ENCODE measurements at regions not wholly inside any gene's neighbourhood (a gene's known extent, or its start where the extent isn't known, plus 50 kb on each side); places are given as distances from the start of the nearest gene placed in this dataset.
A peak's percentile ranks its signal among the peaks of the same experiment; 100 is the strongest.

DNA sequence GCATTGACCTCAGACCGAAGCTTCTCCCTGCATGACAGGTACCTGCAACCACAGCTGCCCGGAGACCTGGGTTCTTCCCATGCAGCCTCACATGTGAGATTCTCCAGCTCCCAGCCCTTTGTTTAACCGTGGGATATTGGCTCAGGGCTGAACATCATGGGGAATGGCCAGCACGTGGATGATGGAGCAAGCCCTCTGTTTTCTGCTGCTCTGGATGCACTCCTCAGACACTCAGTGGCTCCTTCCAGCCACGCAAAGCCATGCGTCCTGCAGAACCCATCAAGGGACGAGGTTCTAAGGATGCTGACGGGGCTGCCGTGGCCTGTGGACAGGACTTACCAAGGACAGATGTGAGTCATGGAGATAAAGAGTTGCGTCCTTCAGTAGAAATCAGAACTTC lies 639.1 kb downstream of the BRD1 start:
- Mint-ChIP-seq H3K4me1 (no peaks in the 10 kb centered on the region), H3K27ac (peak overlapping the region in 1 of 2 donors; percentile 86), H3K4me3 (no peak overlapping the region), H3K9me3 (no peaks in the 10 kb centered on the region), H3K27me3 (peaks cover 26% of the 10 kb centered on the region)
- no peak for DNase-seq
- ATAC-seq, result no peak

DNA sequence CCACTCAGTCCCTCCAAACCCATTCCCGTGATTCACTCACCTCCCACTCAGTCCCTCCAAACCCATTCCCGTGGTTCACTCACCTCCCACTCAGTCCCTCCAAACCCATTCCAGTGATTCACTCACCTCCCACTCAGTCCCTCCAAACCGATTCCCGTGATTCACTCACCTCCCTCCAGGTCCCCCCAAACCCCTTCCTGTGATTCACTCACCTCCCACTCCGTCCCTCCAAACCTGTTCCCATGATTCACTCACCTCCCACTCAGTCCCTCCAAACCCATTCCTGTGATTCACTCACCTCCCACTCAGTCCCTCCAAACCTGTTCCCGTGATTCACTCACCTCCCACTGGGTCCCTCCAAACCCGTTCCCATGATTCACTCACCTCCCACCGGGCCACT lies 639.6 kb downstream of the BRD1 start:
- no peak for DNase-seq
- no peaks in the 10 kb centered on the region for H3K4me1 Mint-ChIP-seq

DNA sequence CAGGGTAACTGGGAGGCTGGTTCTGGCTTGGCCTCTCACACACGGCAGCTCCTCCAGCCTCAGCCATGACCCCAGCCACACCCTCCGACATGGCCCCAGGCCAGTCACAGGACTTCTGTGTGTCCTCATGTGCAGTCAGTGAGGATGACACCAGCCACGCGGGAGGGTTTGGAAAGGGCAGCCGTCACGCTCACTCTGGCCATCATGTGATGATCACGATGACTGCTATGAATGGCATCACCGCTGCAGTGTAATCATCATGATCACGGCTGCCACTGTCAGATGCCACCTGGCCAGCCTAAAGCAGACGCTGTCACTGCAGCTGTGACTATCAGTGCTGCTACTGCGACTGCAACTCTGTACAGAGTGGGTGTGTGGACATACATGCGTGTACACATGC lies 640.9 kb downstream of the BRD1 start:
- ATAC-seq (no peak), DNase-seq (no peak)
- H3K4me1 Mint-ChIP-seq, result no peaks in the 10 kb centered on the region

More for the DNA sequence above, 639.6 kb downstream of the BRD1 start:
- Mint-ChIP-seq H3K9me3 (no peaks in the 10 kb centered on the region), H3K4me3 (no peak overlapping the region), H3K27me3 (peaks cover 25% of the 10 kb centered on the region), H3K27ac (no peak overlapping the region)
- ATAC-seq, result no peak

DNA sequence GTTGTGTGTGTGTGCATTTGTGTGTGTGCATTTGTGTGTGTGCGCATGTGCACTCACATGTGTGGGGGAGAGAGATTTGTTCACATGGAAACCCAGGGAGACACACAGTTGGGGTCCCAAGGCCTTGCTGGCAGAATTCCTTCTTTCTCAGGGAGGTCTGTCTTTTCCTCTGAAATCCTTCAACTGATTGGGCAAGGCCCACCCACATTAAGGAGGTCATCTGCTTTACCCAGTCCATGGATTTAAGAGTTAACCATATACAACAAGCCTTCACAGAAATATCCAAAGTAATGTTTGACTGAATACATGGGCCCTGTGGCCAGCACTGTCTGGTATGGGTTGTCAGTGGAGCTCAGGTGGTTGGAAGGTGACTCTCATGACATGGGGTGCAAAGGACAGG lies 641.4 kb downstream of the BRD1 start:
- ATAC-seq (no peak), DNase-seq (no peak)
- no peaks in the 10 kb centered on the region for H3K4me1 Mint-ChIP-seq
- no peak overlapping the region for H3K4me3 Mint-ChIP-seq
- peaks cover 13% of the 10 kb centered on the region for H3K27me3 Mint-ChIP-seq
- no peak overlapping the region for H3K27ac Mint-ChIP-seq
- no peaks in the 10 kb centered on the region for H3K9me3 Mint-ChIP-seq

More for the DNA sequence above, 640.9 kb downstream of the BRD1 start:
- H3K27me3 Mint-ChIP-seq, result peaks cover 16% of the 10 kb centered on the region
- no peak overlapping the region for H3K27ac Mint-ChIP-seq
- no peak overlapping the region for H3K4me3 Mint-ChIP-seq
- no peaks in the 10 kb centered on the region for H3K9me3 Mint-ChIP-seq

DNA sequence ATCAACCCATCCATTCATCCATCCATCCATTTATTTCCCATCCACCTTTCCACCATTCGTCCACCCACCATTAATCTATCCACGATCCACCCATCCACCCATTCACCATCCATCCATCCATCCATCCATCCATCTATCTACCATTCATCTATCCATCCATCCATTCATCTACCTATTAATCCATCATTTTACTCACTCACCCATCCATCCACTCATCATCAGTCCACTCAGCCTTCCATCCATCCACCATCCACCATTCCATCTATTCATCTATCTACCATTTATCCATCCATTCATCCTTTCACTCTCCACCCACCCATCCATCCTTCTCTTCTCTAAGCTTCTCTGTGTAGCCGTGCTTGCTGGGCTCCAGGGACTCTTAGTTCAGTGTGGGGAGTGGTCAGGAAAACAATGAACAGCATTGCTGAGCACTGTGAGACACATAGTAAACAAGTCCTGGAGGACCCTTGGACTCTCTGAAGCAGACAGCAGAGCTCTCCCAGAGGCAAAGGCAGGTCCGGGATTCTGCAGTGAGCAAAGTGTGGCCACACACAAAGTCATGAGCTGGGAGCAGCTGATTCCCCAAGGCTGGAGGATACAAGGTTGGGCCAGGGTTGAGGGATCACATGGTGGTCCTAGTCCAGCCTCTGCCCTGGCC lies 642.2 kb downstream of the BRD1 start:
- DNase-seq (no peak), ATAC-seq (no peak)
- Mint-ChIP-seq H3K4me1 (no peaks in the 10 kb centered on the region), H3K27me3 (peaks cover 11% of the 10 kb centered on the region), H3K4me3 (no peak overlapping the region), H3K27ac (no peak overlapping the region), H3K9me3 (no peaks in the 10 kb centered on the region)

DNA sequence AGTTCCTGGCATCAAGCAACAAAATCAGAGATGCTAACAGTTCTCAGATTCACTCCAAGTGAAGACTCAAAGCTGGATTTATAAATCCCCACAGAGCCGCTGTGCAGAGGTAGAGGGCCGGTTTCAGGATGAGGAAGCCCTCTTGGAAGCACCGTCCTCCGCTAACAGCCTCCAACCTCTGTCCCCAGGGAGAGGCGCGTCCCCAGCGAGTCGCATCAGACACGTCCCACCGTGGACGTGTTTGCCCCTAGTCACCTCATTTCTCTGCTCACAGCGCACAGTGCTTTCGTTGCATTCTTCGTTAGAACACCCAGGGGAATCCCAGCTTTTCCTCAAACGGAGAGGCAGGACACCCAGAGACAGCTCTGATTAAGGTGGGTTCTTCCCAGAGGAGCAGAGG lies 642.9 kb downstream of the BRD1 start:
- Mint-ChIP-seq H3K9me3 (no peaks in the 10 kb centered on the region), H3K27ac (no peak overlapping the region), H3K4me3 (no peak overlapping the region), H3K27me3 (peaks cover 16% of the 10 kb centered on the region), H3K4me1 (no peaks in the 10 kb centered on the region)
- DNase-seq (no peak), ATAC-seq (no peak)

DNA sequence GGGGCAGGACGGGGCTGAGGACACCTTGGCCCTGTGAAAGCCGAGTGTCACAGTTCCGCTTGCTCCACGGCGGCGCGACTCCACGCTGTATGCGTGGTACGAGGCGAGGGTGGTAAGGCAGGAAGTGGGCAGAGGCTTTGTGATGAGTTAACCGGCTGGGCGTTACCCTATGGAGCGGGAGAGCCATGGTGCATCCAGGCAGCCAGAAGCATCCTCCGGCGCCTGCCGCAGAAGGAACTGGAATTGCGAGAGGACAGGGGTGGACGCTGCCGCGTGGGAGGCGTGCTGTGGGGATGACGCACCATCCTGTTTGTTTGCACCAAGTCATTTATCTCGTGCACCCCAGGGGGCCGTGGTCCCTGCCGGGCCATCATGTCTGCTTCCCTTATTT lies 643.9 kb downstream of the BRD1 start:
- Mint-ChIP-seq H3K4me3 (no peak overlapping the region), H3K27me3 (peaks cover 16% of the 10 kb centered on the region)

DNA sequence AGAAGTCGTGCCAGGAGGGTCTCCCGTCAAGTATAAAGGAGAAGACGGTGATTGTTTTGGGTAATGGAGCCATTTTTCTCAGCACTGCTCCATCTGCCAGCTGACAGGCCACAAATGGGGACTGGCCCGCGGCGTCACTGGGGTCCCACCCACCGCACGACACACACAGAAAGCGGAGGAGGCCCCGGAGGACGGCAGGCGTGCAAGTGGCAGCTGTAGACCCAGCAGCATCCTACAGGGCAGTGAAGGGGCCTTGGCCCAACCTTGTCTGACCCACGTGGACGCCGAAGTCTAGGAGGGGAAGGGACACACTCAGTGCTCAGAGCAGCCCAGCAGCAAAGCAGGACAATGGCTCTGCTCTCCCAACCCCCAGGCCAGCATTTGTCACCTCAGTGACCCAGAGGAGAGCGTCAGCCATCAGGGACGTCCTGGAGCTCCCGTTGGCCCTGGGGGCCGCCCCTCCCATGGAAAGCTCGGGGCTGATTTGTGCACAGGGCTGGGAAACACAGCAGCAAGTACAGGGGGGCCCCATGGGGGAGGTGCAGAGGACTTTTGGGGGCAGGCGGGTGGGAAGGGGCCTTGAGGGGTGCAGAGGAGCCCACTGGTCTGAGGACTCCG lies 644.4 kb downstream of the BRD1 start:
- Mint-ChIP-seq H3K9me3 (no peaks in the 10 kb centered on the region), H3K27me3 (peaks cover 11% of the 10 kb centered on the region), H3K4me1 (no peaks in the 10 kb centered on the region), H3K27ac (peak overlapping the region in 1 of 2 donors; percentile 86), H3K4me3 (no peak overlapping the region)
- no peak for DNase-seq
- ATAC-seq, result no peak

More for the DNA sequence above, 643.9 kb downstream of the BRD1 start:
- Mint-ChIP-seq H3K4me1 (no peaks in the 10 kb centered on the region), H3K27ac (no peak overlapping the region), H3K9me3 (no peaks in the 10 kb centered on the region)
- DNase-seq (no peak), ATAC-seq (no peak)

DNA sequence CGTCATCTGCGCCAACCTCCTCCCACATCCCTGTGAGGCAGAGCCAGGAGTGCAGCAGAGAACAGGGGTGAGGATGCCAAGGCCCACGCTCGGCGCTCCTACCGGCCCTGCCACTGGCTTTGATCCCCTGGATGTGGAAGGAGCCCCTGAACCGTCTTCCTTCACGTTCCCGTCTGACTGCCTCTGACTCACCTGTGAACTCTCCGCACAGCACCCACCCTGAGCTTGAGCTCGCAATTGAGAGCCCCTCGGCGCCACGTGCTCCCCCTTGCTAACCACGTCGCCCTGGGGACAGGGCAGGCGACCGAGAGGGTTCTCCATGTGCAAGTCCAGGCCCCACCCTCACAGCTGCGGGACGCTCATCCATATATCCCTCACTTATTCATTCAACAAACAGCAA lies 645.3 kb downstream of the BRD1 start:
- DNase-seq (no peak), ATAC-seq (no peak)
- no peaks in the 10 kb centered on the region for H3K4me1 Mint-ChIP-seq
- H3K27ac Mint-ChIP-seq, result no peak overlapping the region
- no peak overlapping the region for H3K4me3 Mint-ChIP-seq
- no peaks in the 10 kb centered on the region for H3K9me3 Mint-ChIP-seq
- peaks cover 7% of the 10 kb centered on the region for H3K27me3 Mint-ChIP-seq

DNA sequence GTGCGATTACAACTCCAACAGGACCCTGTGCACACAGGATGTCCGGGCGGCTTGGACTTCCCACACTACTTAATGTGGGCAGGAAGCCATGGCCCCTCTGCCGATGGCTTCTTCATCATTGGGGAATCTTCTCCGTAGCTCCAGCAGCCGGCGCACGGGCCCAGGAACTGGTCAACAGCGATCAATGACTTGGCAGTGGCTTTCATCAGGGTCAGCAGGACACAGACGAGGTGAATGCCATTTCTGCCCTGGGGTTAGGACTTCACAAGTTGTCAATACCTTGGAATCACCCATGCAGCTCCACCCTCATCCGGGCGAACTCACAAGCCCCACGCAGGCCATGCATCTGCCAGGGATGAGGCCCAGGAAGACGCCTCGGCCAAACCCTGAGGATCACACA lies 645.7 kb downstream of the BRD1 start:
- H3K27me3 Mint-ChIP-seq, result peaks cover 7% of the 10 kb centered on the region
- H3K4me1 Mint-ChIP-seq, result no peaks in the 10 kb centered on the region

DNA sequence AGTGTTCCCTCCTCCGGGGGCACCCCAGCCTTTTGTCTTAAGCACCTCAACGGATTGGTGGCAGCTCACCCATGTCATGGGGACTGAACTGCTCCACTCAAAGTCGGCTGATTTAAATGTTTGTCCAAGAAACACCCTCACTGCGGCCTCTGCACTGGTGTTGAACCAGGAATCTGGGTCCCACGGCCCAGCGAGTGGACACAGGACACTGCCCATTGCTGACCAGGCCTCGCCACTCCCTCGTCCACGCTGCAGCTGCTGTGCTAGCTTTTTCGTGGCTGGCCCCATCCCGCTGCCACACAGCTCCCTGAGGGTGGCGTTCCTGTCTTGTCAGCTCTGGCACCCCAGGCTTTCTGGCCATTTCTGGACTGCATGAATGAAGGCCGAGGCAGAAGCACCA lies 646.2 kb downstream of the BRD1 start:
- H3K4me1 Mint-ChIP-seq, result no peaks in the 10 kb centered on the region
- no peaks in the 10 kb centered on the region for H3K9me3 Mint-ChIP-seq
- no peak overlapping the region for H3K4me3 Mint-ChIP-seq
- ATAC-seq (no peak), DNase-seq (no peak)
- H3K27me3 Mint-ChIP-seq, result peaks cover 7% of the 10 kb centered on the region
- no peak overlapping the region for H3K27ac Mint-ChIP-seq

More for the DNA sequence above, 645.7 kb downstream of the BRD1 start:
- H3K4me3 Mint-ChIP-seq, result no peak overlapping the region
- no peak overlapping the region for H3K27ac Mint-ChIP-seq
- ATAC-seq (no peak), DNase-seq (no peak)
- no peaks in the 10 kb centered on the region for H3K9me3 Mint-ChIP-seq

DNA sequence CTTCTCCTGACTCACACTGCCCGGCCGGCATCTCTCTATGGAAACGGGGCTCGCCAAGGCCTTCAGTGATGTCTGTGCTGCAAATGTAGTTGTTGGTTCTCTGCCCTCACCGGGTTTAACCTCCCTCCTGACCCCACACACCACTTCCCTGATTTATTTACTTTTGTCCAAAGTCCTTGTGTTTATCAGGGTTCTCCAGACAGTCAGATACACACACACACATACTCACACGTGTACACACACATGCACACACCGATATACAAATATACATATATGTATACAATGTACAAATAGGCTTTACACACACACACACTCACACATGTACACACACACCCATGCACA lies 647.0 kb downstream of the BRD1 start:
- peak overlapping the region in 1 of 2 donors; percentile 42 for H3K27ac Mint-ChIP-seq
- ATAC-seq (no peak), DNase-seq (no peak)
- peaks cover 13% of the 10 kb centered on the region for H3K27me3 Mint-ChIP-seq
- no peaks in the 10 kb centered on the region for H3K4me1 Mint-ChIP-seq
- no peak overlapping the region for H3K4me3 Mint-ChIP-seq
- H3K9me3 Mint-ChIP-seq, result no peaks in the 10 kb centered on the region

DNA sequence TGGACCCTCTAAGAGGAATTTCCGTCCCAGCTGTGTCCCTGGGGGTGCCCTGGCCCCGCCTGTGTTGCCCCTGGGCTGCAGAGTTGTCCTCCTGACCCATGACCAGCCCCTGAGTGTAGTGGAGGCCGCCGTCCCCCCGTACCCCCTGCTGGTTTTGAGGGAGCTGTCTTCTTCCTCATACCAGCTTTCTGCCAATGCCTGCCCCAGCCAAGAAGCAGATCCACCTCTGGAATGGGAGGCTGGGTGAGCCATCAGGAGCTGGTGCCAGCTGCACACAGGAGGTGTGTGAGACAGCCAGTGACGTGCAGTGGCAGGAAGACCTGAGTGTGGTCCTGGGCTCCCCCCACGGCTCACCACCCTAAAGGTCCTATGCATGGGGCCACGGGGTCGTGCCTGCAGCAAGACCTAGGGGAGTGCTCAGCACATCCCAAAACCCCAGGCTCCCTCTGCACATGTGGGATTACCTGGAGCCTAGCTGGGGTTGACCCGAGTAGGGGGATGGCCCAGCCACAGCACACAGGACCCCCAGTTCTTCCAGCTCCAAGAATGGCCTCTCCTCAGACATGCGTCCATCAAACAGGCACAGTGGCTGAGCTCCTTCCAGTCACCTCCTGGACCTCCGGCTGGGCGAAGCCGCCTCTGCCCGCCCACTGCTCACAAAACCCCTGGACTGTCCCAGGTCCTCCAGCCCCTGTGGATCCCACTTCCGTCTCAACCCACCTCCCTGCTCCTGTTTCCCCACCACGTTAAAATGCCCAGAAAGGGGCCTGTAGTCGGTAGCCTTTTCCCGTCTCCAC lies 647.6 kb downstream of the BRD1 start:
- Mint-ChIP-seq H3K27me3 (peaks cover 18% of the 10 kb centered on the region), H3K9me3 (no peaks in the 10 kb centered on the region), H3K4me3 (no peak overlapping the region), H3K4me1 (no peaks in the 10 kb centered on the region), H3K27ac (peak overlapping the region in 1 of 2 donors; percentile 42)
- ATAC-seq (no peak), DNase-seq (no peak)

DNA sequence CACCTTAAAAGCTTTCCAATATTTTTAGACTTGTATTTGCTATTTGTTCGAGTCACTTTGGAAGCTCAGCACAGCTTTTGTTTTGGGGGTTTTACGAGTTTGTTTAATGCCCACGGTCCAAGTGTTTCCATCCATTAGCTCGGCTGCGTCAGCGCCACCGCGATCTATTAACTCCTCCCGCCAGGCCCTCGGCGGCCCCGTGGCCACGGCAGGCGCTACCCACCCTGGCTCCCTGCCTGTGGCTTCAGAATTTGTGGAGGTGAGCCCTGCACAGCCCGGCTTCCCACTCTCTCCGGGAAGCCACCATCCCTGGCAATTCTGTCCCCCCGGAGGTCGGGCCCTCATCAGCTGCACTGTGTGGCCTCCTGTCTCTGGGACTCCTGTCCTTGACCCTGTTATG lies 648.5 kb downstream of the BRD1 start:
- no peak for ATAC-seq
- Mint-ChIP-seq H3K9me3 (no peaks in the 10 kb centered on the region), H3K27ac (no peak overlapping the region), H3K4me1 (no peaks in the 10 kb centered on the region), H3K4me3 (no peak overlapping the region), H3K27me3 (peaks cover 27% of the 10 kb centered on the region)
- no peak for DNase-seq

DNA sequence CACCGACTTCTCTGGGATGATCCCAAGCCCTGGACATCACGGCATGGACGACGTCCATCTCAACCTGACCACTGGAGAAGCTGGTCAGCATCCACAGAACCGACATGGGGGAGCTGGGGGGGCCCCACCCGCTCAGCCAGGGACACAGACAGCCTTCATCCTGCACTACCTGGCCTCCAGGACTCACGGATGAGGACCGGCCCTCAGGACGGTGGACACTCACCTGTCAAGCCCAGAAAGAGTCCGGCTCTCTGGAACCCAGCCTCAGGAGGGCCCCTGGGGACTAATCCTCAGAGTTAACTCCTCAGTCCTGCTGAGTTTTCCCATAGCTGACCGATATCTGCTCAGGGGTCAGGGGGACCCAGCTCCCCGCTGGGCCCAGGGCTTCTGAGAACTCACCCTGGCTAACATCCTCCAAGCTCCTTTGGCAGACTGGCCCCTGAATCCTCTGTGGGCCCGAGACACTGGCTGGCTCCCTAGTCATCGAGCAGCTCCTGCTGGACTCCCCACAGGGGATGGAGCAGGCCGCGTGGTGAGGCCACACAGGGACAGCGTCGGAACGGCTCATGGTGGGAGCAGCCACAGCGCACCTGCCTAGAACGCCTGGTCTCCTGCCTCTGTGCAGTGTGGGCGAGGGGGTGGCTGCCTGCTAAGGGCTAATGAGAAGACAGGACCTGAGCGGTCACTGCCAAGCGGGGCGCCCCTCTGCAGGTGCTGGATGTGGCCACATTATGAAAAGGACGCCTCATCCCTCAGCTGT lies 649.2 kb downstream of the BRD1 start:
- Mint-ChIP-seq H3K27me3 (peaks cover 28% of the 10 kb centered on the region), H3K9me3 (no peaks in the 10 kb centered on the region), H3K4me3 (no peak overlapping the region), H3K4me1 (no peaks in the 10 kb centered on the region), H3K27ac (peak overlapping the region in 1 of 2 donors; percentile 54)
- no peak for DNase-seq
- no peak for ATAC-seq

DNA sequence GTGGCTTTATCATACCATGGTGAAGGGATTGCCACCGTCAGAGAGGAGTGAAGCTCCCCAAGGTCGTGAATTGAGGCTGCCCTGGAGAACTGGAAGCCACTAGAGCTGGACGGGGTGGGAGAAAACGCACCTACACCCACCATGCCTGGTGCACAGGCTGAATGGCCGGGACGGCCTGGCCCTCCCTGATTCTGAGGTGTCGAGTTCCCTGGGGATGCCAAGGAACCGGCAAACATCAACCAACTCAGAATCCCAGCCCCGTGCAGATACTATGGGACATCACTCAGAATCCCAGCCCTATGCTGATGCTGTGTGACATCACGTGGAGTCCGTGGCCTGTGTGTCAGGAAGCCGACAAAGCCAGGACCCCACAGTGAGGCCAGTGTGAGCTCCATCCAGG lies 650.0 kb downstream of the BRD1 start:
- Mint-ChIP-seq H3K27ac (no peak overlapping the region), H3K27me3 (peaks cover 28% of the 10 kb centered on the region), H3K4me1 (no peaks in the 10 kb centered on the region), H3K9me3 (peaks cover 0 to under 1% of the 10 kb centered on the region in 2 donors), H3K4me3 (no peak overlapping the region)
- DNase-seq (no peak), ATAC-seq (no peak)

All from stimulated activated naive CD8-positive, alpha-beta T cell treated with anti-CD3 and anti-CD28 coated beads, Interleukin-15, amount 100 ng/mL, for 72 hours (primary cell).